ENCODE measurements at regions not wholly inside any gene's neighbourhood (a gene's known extent, or its start where the extent isn't known, plus 50 kb on each side); places are given as distances from the start of the nearest gene placed in this dataset.

GRCh38 chr1:2934156-2934540, 87.1 kb upstream of the ACTRT2 start:
- Histone ChIP-seq H3K9me3 (ENCODE audit: control insufficient read depth, low read depth, low read length) (no peaks in the 10 kb centered on the region), H3K36me3 (ENCODE audit: control insufficient read depth, insufficient read depth, low read length) (no peaks in the 10 kb centered on the region), H3K27me3 (ENCODE audit: control insufficient read depth, insufficient read depth, low read length) (peaks cover 4% of the 10 kb centered on the region), H3K27ac (ENCODE audit: low read length) (no peak overlapping the region), H3K4me1 (ENCODE audit: control insufficient read depth, insufficient read depth, low read length) (no peaks in the 10 kb centered on the region), H3K4me3 (ENCODE audit: low read length) (no peak overlapping the region)
- no peak for DNase-seq
- no CpG with 5 or more reads among the region's 20 CpGs for WGBS (ENCODE audit: insufficient coverage, low lambda C conversion rate)

DNA sequence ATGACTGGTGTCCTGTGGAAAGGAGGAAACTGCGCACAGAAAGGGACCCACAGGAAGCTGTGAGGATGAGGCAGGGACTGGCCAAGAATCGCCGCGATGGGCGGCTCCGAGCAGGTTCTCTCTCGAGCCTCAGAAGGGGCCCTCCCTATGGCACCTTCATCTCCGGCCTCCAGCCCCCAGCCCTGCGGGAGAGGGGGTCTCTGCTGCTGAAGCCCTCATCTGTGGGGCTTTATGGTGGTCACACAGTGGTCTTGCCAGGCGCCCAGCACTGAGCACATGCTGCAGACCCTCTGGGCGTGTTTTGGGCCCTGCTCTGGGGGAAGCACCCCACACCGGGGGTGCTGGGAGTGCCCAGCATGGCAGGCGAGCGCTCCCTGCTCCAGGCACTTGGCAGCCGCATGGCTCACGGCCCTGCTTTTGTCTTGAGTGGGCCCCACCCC, 86.6 kb upstream of the ACTRT2 start:
- H3K36me3 ChIP-seq (ENCODE audit: control insufficient read depth, insufficient read depth, low read length), result no peaks in the 10 kb centered on the region
- no peaks in the 10 kb centered on the region for H3K4me1 ChIP-seq (ENCODE audit: control insufficient read depth, insufficient read depth, low read length)
- no peaks in the 10 kb centered on the region for H3K9me3 ChIP-seq (ENCODE audit: control insufficient read depth, low read depth, low read length)
- DNase-seq, result no peak
- H3K4me3 ChIP-seq (ENCODE audit: low read length), result no peak overlapping the region
- H3K27ac ChIP-seq (ENCODE audit: low read length), result no peak overlapping the region
- no CpG with 5 or more reads among the region's 16 CpGs for WGBS (ENCODE audit: insufficient coverage, low lambda C conversion rate)
- H3K27me3 ChIP-seq (ENCODE audit: control insufficient read depth, insufficient read depth, low read length), result peaks cover 4% of the 10 kb centered on the region

DNA sequence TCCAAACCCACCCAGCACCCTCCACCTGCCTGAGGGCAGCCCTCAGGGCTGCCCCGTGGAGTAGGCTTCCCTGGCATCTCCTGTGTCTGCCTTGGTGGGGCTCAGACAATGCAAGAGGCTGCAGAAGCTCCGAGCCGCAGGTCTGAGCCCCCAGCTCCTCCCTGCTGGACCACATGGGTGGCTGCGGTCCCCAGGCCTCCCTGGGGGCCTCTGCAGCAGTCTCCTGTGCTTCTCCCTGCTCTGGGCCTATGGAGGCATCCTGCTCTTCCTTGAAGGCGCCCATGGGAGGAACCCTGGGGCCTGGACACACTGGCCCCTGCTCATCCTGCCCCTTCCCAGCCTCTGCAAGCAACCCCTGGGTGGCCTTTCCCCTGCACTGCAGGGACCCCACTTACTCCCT, 86.1 kb upstream of the ACTRT2 start:
- Histone ChIP-seq H3K4me3 (ENCODE audit: low read length) (no peak overlapping the region), H3K27me3 (ENCODE audit: control insufficient read depth, insufficient read depth, low read length) (peaks cover 4% of the 10 kb centered on the region)

GRCh38 chr1:2935751-2936390, 85.4 kb upstream of the ACTRT2 start:
- no peaks in the 10 kb centered on the region for H3K4me1 ChIP-seq (ENCODE audit: control insufficient read depth, insufficient read depth, low read length)
- no peak overlapping the region for H3K27ac ChIP-seq (ENCODE audit: low read length)
- no peak for DNase-seq
- peaks cover 4% of the 10 kb centered on the region for H3K27me3 ChIP-seq (ENCODE audit: control insufficient read depth, insufficient read depth, low read length)
- no CpG with 5 or more reads among the region's 23 CpGs for WGBS (ENCODE audit: insufficient coverage, low lambda C conversion rate)
- no peak overlapping the region for H3K4me3 ChIP-seq (ENCODE audit: low read length)
- no peaks in the 10 kb centered on the region for H3K36me3 ChIP-seq (ENCODE audit: control insufficient read depth, insufficient read depth, low read length)
- H3K9me3 ChIP-seq (ENCODE audit: control insufficient read depth, low read depth, low read length), result no peaks in the 10 kb centered on the region

More for the DNA sequence above, 86.1 kb upstream of the ACTRT2 start:
- Histone ChIP-seq H3K9me3 (ENCODE audit: control insufficient read depth, low read depth, low read length) (no peaks in the 10 kb centered on the region), H3K4me1 (ENCODE audit: control insufficient read depth, insufficient read depth, low read length) (no peaks in the 10 kb centered on the region), H3K27ac (ENCODE audit: low read length) (no peak overlapping the region), H3K36me3 (ENCODE audit: control insufficient read depth, insufficient read depth, low read length) (no peaks in the 10 kb centered on the region)
- DNase-seq, result no peak
- no CpG with 5 or more reads among the region's 5 CpGs for whole genome bisulfite sequencing (ENCODE audit: insufficient coverage, low lambda C conversion rate)

- Histone ChIP-seq H3K27ac (ENCODE audit: low read length) (no peak overlapping the region), H3K4me3 (ENCODE audit: low read length) (no peak overlapping the region), H3K27me3 (ENCODE audit: control insufficient read depth, insufficient read depth, low read length) (no peaks in the 10 kb centered on the region), H3K36me3 (ENCODE audit: control insufficient read depth, insufficient read depth, low read length) (no peaks in the 10 kb centered on the region), H3K4me1 (ENCODE audit: control insufficient read depth, insufficient read depth, low read length) (no peaks in the 10 kb centered on the region), H3K9me3 (ENCODE audit: control insufficient read depth, low read depth, low read length) (peaks cover under 1% of the 10 kb centered on the region)
- 60% methylated on average over 1 of the region's 22 CpGs for WGBS (ENCODE audit: insufficient coverage, low lambda C conversion rate)
- DNase-seq, result no peak
Measured at GRCh38 chr1:2936559-2937515, 84.4 kb upstream of the ACTRT2 start.

GRCh38 chr1:2937805-2938204, 83.5 kb upstream of the ACTRT2 start:
- no peak for DNase-seq

GRCh38 chr1:2939041-2939552, 82.2 kb upstream of the ACTRT2 start:
- no peak for DNase-seq
- H3K27ac ChIP-seq (ENCODE audit: low read length), result no peak overlapping the region
- no CpG with 5 or more reads among the region's 1 CpG for WGBS (ENCODE audit: insufficient coverage, low lambda C conversion rate)
- no peaks in the 10 kb centered on the region for H3K27me3 ChIP-seq (ENCODE audit: control insufficient read depth, insufficient read depth, low read length)
- H3K4me3 ChIP-seq (ENCODE audit: low read length), result no peak overlapping the region
- no peaks in the 10 kb centered on the region for H3K4me1 ChIP-seq (ENCODE audit: control insufficient read depth, insufficient read depth, low read length)
- peaks cover 6% of the 10 kb centered on the region for H3K9me3 ChIP-seq (ENCODE audit: control insufficient read depth, low read depth, low read length)
- no peaks in the 10 kb centered on the region for H3K36me3 ChIP-seq (ENCODE audit: control insufficient read depth, insufficient read depth, low read length)

More at GRCh38 chr1:2937805-2938204, 83.5 kb upstream of the ACTRT2 start:
- H3K9me3 ChIP-seq (ENCODE audit: control insufficient read depth, low read depth, low read length), result peaks cover 6% of the 10 kb centered on the region
- H3K4me3 ChIP-seq (ENCODE audit: low read length), result no peak overlapping the region
- H3K27me3 ChIP-seq (ENCODE audit: control insufficient read depth, insufficient read depth, low read length), result no peaks in the 10 kb centered on the region
- no peaks in the 10 kb centered on the region for H3K36me3 ChIP-seq (ENCODE audit: control insufficient read depth, insufficient read depth, low read length)
- no CpG with 5 or more reads among the region's 1 CpG for WGBS (ENCODE audit: insufficient coverage, low lambda C conversion rate)
- H3K4me1 ChIP-seq (ENCODE audit: control insufficient read depth, insufficient read depth, low read length), result no peaks in the 10 kb centered on the region
- H3K27ac ChIP-seq (ENCODE audit: low read length), result no peak overlapping the region

DNA sequence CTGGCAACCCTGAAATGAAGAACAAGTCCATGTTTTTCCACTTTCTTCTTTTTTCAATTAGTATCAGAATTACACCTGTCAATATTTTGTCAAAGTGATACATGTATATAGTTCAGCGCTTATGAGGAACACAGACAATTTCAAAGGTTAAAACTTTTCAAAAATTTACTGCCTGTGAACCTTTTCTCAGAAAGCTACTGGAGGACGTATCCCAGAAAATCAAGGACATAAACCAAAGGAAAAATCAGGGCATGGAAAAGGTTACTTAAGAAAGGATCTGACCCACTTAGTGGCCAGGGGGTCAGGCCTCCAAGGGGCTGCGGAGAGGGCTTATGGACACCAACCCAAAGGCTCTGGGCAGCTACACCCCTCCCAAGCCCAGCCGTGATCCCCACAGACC, 81.1 kb upstream of the ACTRT2 start:
- DNase-seq, result no peak
- WGBS (ENCODE audit: insufficient coverage, low lambda C conversion rate), result 80% methylated on average over 1 of the region's 4 CpGs

GRCh38 chr1:2941040-2941439, 80.2 kb upstream of the ACTRT2 start:
- H3K27me3 ChIP-seq (ENCODE audit: control insufficient read depth, insufficient read depth, low read length), result no peaks in the 10 kb centered on the region
- H3K27ac ChIP-seq (ENCODE audit: low read length), result no peak overlapping the region
- no peak overlapping the region for H3K4me3 ChIP-seq (ENCODE audit: low read length)
- no peak for DNase-seq
- no peaks in the 10 kb centered on the region for H3K36me3 ChIP-seq (ENCODE audit: control insufficient read depth, insufficient read depth, low read length)
- no peaks in the 10 kb centered on the region for H3K4me1 ChIP-seq (ENCODE audit: control insufficient read depth, insufficient read depth, low read length)
- H3K9me3 ChIP-seq (ENCODE audit: control insufficient read depth, low read depth, low read length), result peaks cover 6% of the 10 kb centered on the region
- no CpG with 5 or more reads among the region's 2 CpGs for WGBS (ENCODE audit: insufficient coverage, low lambda C conversion rate)

More for the DNA sequence above, 81.1 kb upstream of the ACTRT2 start:
- H3K9me3 ChIP-seq (ENCODE audit: control insufficient read depth, low read depth, low read length), result peaks cover 6% of the 10 kb centered on the region
- H3K4me1 ChIP-seq (ENCODE audit: control insufficient read depth, insufficient read depth, low read length), result no peaks in the 10 kb centered on the region
- H3K36me3 ChIP-seq (ENCODE audit: control insufficient read depth, insufficient read depth, low read length), result no peaks in the 10 kb centered on the region
- no peak overlapping the region for H3K4me3 ChIP-seq (ENCODE audit: low read length)
- H3K27me3 ChIP-seq (ENCODE audit: control insufficient read depth, insufficient read depth, low read length), result no peaks in the 10 kb centered on the region
- H3K27ac ChIP-seq (ENCODE audit: low read length), result no peak overlapping the region

DNA sequence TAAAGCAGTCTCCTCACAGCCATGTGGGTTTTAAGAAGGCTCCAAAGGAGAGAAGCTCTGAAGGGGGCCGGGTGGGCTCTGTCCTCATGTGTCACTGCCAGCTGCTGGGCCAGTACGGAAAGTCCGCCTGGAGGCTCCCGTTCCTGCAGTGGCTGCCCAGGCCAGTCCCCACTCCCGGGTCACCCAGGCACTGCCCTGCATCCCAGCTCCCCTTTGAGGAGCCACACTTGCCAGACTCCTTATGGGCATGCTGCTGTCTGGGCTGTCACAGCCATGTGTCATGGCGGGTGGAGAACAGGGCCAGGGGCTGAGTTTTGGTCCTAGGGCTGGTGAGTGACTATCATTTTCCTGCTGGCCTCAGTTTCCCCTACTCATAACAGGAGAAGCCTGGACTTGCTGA, 79.4 kb upstream of the ACTRT2 start:
- Histone ChIP-seq H3K27me3 (ENCODE audit: control insufficient read depth, insufficient read depth, low read length) (no peaks in the 10 kb centered on the region), H3K36me3 (ENCODE audit: control insufficient read depth, insufficient read depth, low read length) (no peaks in the 10 kb centered on the region), H3K9me3 (ENCODE audit: control insufficient read depth, low read depth, low read length) (peaks cover 6% of the 10 kb centered on the region), H3K27ac (ENCODE audit: low read length) (no peak overlapping the region), H3K4me3 (ENCODE audit: low read length) (no peak overlapping the region), H3K4me1 (ENCODE audit: control insufficient read depth, insufficient read depth, low read length) (no peaks in the 10 kb centered on the region)
- no CpG with 5 or more reads among the region's 6 CpGs for WGBS (ENCODE audit: insufficient coverage, low lambda C conversion rate)
- no peak for DNase-seq
